GM19452 (cell line): ENCODE measurements at regions not wholly inside any gene's neighbourhood (a gene's known extent, or its start where the extent isn't known, plus 50 kb on each side); places are given as distances from the start of the nearest gene placed in this dataset.

ENCODE experiments used
- ATAC-seq: cut with Tn5 transposase; IDR thresholded peaks from one replicate; pipeline ENCODE4 v1.9.1; 2021; ENCODE audit not compliant: unreplicated experiment

DNA sequence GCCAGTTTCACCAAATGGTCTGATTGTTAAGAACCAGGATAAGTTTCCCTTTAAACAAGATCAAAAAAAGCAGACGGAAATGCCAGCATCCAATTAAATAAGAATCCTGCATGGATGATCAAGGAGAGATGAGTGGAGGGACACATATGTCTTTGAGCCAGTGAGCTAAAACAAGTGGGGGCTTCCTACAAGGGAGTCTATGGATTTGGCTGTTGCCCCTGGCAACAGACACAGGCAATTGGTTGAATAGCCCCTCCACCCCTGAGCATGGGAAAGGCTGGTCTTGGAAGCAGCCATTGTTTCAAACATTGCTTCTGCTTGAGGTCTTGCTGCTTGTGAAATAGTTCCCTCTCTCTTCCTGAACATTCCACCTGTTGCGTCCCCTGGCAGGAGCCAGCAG, 374.7 kb upstream of the ERCC4 start:
- no peak for ATAC-seq

DNA sequence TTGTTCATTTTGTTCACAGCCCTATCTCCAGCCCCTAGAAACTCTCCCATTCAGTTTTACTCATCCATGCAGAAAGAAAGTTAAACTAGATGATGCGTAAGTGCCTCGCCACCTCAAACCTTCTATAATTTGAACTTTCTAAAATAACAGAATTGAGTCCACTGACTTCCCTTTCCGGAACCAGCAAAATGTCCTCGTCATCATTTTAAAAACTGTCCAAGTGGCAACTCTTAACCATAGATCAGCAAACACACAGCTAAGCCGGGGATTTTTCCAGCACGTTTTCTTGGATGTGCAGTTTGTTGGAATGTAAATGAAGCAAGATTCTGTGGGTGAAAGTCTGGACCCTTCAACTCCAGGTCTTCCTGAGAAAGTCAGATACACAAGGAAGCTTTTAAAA, 369.7 kb upstream of the ERCC4 start:
- ATAC-seq: no peak

GRCh38 chr16:13552062-13552959, 367.6 kb upstream of the ERCC4 start:
- ATAC-seq: no peak

DNA sequence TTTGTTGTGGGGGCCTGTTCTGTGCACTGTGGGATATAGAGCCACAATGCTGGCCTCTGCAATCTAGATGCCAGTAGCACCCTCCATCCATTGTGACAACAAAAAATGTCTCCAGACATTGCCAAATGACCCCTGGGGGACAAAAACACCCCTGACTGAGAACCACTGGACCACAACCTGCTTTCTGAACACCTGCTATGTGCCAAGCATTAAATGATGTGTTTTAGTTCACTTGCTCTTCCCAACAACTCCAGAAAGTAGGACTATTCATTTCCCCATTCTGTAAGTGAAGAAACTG, 367.0 kb upstream of the ERCC4 start:
- ATAC-seq: no peak

- no peak for ATAC-seq
These were observed 366.4 kb upstream of the ERCC4 start for GRCh38 chr16:13553453-13553985.

DNA sequence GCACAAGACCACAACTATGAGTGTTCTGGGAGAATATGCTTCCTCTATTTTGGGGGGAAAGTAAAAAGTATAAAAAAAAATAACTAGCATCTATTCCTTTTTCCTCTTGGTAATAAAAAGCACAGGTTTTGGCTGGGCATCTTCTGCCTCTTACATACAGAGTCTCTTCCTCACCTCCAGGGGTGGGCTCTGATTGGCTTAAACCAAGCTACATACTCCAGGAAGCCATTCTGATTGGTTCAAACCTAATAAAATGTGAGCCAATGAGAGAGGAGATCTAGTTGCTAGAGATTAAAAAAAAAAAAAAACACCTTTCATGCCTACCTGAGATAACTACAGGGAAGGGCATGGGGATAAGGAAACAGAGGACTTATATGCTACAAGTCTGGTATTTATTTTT, 365.9 kb upstream of the ERCC4 start:
- ATAC-seq: no peak

GRCh38 chr16:13554643-13555042, 365.3 kb upstream of the ERCC4 start:
- ATAC-seq: no peak

- no peak for ATAC-seq
These were observed 362.5 kb upstream of the ERCC4 start for GRCh38 chr16:13557418-13557817.

DNA sequence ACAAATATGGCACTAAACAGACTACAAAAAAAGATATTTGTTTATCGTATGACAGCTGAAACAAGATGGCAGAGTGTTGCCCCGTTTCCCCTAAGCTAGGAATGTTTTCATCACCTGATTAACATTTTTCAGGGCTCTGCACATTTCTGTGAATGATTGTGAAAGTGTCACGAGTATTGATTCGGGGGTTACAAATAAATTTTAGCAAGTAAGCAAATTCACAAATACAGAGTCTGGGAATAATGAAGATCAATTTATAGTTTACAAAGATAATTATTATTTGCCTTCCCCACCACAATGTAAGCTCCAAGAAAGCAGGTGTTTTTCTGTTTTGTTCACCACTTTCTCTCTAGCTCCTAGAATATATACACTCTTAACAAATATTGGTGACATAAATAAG, 361.2 kb upstream of the ERCC4 start:
- no peak for ATAC-seq

DNA sequence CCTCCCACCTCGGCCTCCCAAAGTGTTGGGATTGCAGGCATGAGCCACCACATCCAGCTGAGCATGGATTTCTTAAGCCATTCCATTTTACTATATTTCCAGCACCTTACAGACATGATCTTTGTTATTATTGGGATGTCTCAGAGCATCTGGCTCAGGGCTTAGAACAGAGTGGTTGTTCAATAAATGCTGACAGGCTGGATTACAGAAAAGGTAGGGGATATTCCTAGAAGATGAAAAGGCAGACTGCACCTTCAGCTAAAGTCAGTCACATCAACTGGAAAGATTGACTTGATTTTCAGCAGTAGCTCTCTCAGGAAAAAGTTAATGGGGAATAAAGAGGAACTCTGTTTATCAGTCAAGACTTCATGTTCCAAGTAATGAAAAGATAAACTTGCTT, 360.3 kb upstream of the ERCC4 start:
- no peak for ATAC-seq

GRCh38 chr16:13560151-13560550, 359.8 kb upstream of the ERCC4 start:
- ATAC-seq: no peak

DNA sequence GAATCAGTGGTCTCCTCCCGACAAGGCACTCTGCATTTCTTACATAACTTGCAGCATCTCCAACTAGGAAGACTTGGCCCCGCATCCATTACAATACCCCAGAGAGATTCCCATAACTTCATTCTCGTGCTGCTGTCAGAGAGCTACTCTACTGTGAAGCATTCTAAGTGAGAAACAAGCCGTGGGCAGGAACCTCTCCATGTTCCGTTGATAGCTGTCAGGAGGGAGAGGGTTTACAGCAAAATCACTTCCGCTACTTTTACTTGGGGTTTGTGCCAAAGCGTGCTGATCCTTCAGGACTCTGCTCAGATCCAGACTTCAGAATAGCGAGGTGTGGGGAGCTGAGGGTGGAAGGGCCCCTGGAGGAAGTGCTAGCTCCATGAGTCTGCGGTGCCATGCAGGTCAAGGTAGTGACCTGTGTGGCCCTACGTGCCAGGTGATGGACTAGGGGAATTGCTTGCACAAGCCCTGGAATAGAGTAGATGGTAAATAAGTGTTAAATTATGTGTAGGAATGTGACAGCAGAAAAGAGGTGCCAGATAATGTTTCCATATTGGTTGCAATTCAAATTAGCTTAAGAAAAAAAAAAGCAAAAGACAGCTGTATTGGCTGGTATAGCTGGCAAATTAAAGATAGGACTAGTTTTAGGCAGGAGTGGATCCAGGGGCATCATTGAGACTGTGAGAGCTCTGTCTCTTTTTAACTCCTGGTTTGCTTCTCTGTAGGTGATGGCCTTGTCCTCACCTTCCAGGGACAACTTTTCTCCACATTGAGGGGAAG, 358.5 kb upstream of the ERCC4 start:
- no peak for ATAC-seq

GRCh38 chr16:13568803-13569202, 351.2 kb upstream of the ERCC4 start:
- no peak for ATAC-seq

- ATAC-seq: no peak
These were observed 350.0 kb upstream of the ERCC4 start for GRCh38 chr16:13569986-13570385.

DNA sequence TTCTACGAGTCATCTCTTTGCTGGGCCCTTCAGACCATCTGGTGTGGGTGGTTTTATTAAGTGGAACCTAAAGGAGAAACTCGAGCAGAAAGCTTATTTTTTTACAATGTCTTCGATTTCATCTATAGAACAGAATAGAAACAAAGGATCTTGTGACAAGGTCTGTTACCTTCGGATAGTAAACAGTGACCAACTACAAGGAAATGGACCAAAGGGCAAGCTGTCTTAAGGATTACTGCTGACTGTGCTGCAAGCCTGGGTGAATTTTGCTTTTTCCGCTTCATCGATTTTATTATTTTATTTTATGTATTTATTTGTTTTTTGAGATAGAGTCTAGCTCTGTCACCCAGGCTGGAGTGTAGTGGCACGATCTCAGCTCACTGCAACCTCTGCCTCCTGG, 348.9 kb upstream of the ERCC4 start:
- ATAC-seq: no peak

GRCh38 chr16:13573903-13574302, 346.1 kb upstream of the ERCC4 start:
- ATAC-seq: no peak

DNA sequence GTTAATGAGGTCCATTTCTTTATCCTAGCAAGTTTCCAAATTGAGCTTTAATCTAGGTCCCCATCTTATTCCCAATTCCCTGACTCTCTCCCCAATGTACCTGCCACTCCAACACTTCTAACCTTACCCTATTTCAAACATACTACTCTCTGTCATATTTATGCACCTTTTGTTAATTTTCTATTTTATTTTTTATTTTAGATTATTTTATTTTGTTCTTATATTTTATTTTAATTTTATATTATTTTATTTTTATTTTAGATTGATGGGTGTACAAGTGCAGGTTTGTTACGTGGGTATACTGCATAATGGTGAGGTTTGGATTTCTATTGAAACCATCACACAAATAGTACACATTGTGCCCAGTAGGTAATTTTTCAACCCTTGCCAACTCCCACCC, 333.9 kb upstream of the ERCC4 start:
- no peak for ATAC-seq

DNA sequence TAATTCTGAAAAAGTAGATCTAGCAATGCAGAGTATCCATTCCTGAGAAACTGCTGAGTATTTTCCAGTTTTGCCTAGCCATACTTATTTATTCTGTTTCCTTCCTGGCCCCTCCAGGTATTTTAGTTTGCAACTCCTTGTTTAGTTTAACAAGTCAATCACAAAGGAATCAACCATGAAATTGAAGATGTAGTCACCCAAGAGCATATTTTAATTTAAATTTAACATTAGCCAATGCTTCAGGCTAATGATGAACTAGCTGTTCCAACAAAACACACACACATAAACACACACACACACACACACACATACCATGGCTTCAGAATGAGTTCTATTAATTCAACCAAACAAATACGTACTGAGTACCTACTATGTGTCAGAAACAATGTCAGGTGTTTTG, 332.8 kb upstream of the ERCC4 start:
- ATAC-seq: no peak

DNA sequence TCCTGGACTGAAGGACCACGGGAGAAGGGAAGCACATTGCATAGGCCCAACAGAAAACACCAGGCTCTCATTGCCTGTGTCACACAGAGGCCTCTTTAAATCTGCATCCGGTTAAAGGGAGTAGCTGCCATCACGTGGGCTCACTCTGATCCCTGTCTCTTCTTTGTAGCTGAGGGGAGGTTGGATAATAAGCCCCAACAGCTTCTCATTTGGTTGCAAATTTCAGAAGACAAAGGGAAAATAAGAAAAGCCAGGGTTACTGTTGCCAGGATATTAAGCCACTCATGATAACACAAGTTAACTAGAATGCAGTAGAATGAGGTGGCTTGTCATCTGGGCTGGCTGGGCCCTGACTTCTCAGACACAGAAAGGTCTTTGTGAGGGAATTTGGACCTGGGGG, 325.1 kb upstream of the ERCC4 start:
- no peak for ATAC-seq

- ATAC-seq: no peak
These were observed 313.1 kb upstream of the ERCC4 start for GRCh38 chr16:13606804-13607203.

- no peak for ATAC-seq
These were observed 312.7 kb upstream of the ERCC4 start for GRCh38 chr16:13607289-13607688.

- no peak for ATAC-seq
These were observed 308.4 kb upstream of the ERCC4 start for GRCh38 chr16:13611596-13611995.
